CD14-positive monocyte (primary cell): ENCODE measurements at regions not wholly inside any gene's neighbourhood (a gene's known extent, or its start where the extent isn't known, plus 50 kb on each side); places are given as distances from the start of the nearest gene placed in this dataset.

Experiments
- DNase-seq, 3 donors: peaks; one replicate each; pipeline ENCODE4 v3.0.0-alpha.2; 2011 to 2022
- H2AFZ ChIP-seq: 2 replicates; pipeline ENCODE4 v1.6.0; 2012; ENCODE audit warnings: mild to moderate bottlenecking, low read depth, low read length, inconsistent platforms; ENCODE audit not compliant: insufficient read depth, poor library complexity, severe bottlenecking
- H3K27ac ChIP-seq, 2 donors: 1 replicate in 1 of 2; 2 replicates in 1 of 2; pipeline ENCODE4 v1.5.1; 2012 to 2013; ENCODE audit warnings: low read length in 2 of 2, control low read depth in 1 of 2, inconsistent platforms in 1 of 2, low read depth in 1 of 2, mild to moderate bottlenecking in 1 of 2
- H3K27me3 ChIP-seq, 2 donors: one replicate each; pipeline versions ENCODE4 v1.6.0 to v1.6.1; 2011 to 2013; ENCODE audit warnings: low read length in 2 of 2; ENCODE audit not compliant: control insufficient read depth in 2 of 2, insufficient read depth in 2 of 2
- H3K36me3 ChIP-seq, 2 donors: replicated peaks in 1 of 2; 1 replicate in 1 of 2; 2 replicates in 1 of 2; pipeline versions ENCODE4 v1.5.1 to v1.6.1; 2012 to 2013; ENCODE audit warnings: low read length in 2 of 2, control low read depth in 1 of 2, inconsistent platforms in 1 of 2, mild to moderate bottlenecking in 1 of 2; ENCODE audit not compliant: insufficient read depth in 2 of 2, control insufficient read depth in 1 of 2
- H3K4me1 ChIP-seq, 2 donors: 1 replicate in 1 of 2; 2 replicates in 1 of 2; pipeline versions ENCODE4 v1.5.1 to v1.6.1; 2012 to 2013; ENCODE audit warnings: low read length in 2 of 2, control low read depth in 1 of 2, inconsistent platforms in 1 of 2, mild to moderate bottlenecking in 1 of 2, moderate library complexity in 1 of 2; ENCODE audit not compliant: insufficient read depth in 2 of 2, control insufficient read depth in 1 of 2
- H3K4me2 ChIP-seq: replicated peaks from 2 replicates; pipeline ENCODE3; 2012; ENCODE audit warnings: low read length, moderate library complexity, mild to moderate bottlenecking; ENCODE audit not compliant: poor library complexity, severe bottlenecking; ENCODE audit errors: extremely low read depth
- H3K4me3 ChIP-seq, 3 experiments: fragments of 200-600 bp in 1 of 3; sonication (generic) in 1 of 3; replicated peaks in 1 of 3; 1 replicate in 2 of 3; 2 replicates in 1 of 3; pipeline ENCODE4 v1.5.1; 2011 to 2013; ENCODE audit warnings: low read length in 3 of 3, mild to moderate bottlenecking in 3 of 3, control low read depth in 2 of 3, low read depth in 2 of 3, inconsistent platforms in 1 of 3, moderate library complexity in 1 of 3
- H3K79me2 ChIP-seq: 2 replicates; pipeline ENCODE4 v1.6.0; 2012; ENCODE audit warnings: mild to moderate bottlenecking, control low read depth, inconsistent platforms, low read length, moderate library complexity; ENCODE audit not compliant: insufficient read depth
- H3K9ac ChIP-seq: 2 replicates; pipeline ENCODE4 v1.6.0; 2017; ENCODE audit warnings: low read length, mild to moderate bottlenecking; ENCODE audit not compliant: insufficient read depth, poor library complexity, severe bottlenecking
- H3K9me3 ChIP-seq, 2 donors: replicated peaks in 1 of 2; 1 replicate in 1 of 2; 2 replicates in 1 of 2; pipeline versions ENCODE4 v1.5.1 to v1.6.1; 2012 to 2013; ENCODE audit warnings: low read length in 2 of 2, control low read depth in 1 of 2; ENCODE audit not compliant: control insufficient read depth in 1 of 2, insufficient read depth in 1 of 2
- H4K20me1 ChIP-seq: 2 replicates; pipeline ENCODE4 v1.6.0; 2012; ENCODE audit warnings: mild to moderate bottlenecking, low read length, control low read depth, moderate library complexity; ENCODE audit not compliant: insufficient read depth
- H3K27ac Mint-ChIP-seq, 7 donors: one replicate each; pipeline ENCODE4 v1.8.0; 2020; ENCODE audit warnings: mild to moderate bottlenecking in 7 of 7, mixed read lengths in 7 of 7, moderate library complexity in 6 of 7, inconsistent platforms in 2 of 7
- H3K27me3 Mint-ChIP-seq, 3 donors: one replicate each; pipeline ENCODE4 v1.8.0; 2021 to 2022; ENCODE audit warnings: low read depth in 3 of 3, mild to moderate bottlenecking in 3 of 3, mixed read lengths in 3 of 3, moderate library complexity in 3 of 3, inconsistent platforms in 1 of 3
- H3K36me3 Mint-ChIP-seq, 2 donors: one replicate each; pipeline ENCODE4 v1.8.0; 2020; ENCODE audit warnings: mixed read lengths in 2 of 2, inconsistent platforms in 1 of 2, mild to moderate bottlenecking in 1 of 2
- H3K4me1 Mint-ChIP-seq: one replicate; pipeline ENCODE4 v1.8.0; 2020; ENCODE audit warnings: mild to moderate bottlenecking, mixed read lengths
- H3K4me3 Mint-ChIP-seq, 2 donors: one replicate each; pipeline ENCODE4 v1.8.0; 2020; ENCODE audit warnings: mild to moderate bottlenecking in 2 of 2, mixed read lengths in 2 of 2, moderate library complexity in 1 of 2
- H3K9me3 Mint-ChIP-seq, 7 donors: one replicate each; pipeline ENCODE4 v1.8.0; 2020 to 2022; ENCODE audit warnings: mixed read lengths in 7 of 7, mild to moderate bottlenecking in 6 of 7, moderate library complexity in 6 of 7, inconsistent platforms in 2 of 7
- WGBS: methylation state at CpG from one replicate; pipeline ENCODE4 v1.1.5; 2013; ENCODE audit warnings: missing lambda C conversion rate; ENCODE audit not compliant: insufficient coverage; 5-methylcytosine and 5-hydroxymethylcytosine counted together
- intact Hi-C, 2 donors: fragments of 100-400 bp; cut with micrococcal nuclease; formaldehyde crosslinking; loops; one replicate each; pipeline versions ENCODE4 v1.15.0 to v1.15.1; 2023
- TF ChIP-seq, protein P1 (sequence below): fragments of 200-600 bp; IDR thresholded peaks from one replicate; pipeline ENCODE4 v1.8.0; 2022; ENCODE audit warnings: antibody characterized with exemption, mild to moderate bottlenecking

DNA sequence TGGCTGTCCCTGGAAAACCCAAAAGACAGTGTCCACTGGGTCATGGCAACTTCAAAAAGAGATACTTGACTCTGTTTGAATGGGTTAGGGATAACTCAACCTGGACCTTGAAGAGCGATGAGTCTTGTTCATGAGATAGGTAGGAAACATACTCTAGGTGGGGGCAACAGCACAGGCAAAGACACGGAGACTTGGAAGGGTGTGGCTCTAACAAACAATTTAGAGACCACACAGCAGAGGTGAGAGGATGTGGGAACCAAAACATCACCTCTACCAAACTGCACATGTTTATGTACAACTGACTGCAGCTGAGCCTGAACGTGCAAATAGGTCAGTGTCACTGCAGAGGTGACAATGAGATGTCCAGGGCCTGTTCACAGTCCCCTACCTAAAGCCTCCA is 247.7 kb upstream of the ADRA1B start:
- intact Hi-C loops = no loop called here
- no peak overlapping the region for H3K4me2 ChIP-seq
- no peaks in the 10 kb centered on the region for H3K36me3 Mint-ChIP-seq
- no CpG with 5 or more reads among the region's 3 CpGs for WGBS
- no peaks in the 10 kb centered on the region for H4K20me1 ChIP-seq
- H3K4me1 Mint-ChIP-seq = no peaks in the 10 kb centered on the region
- no peaks in the 10 kb centered on the region for H3K79me2 ChIP-seq
- no peak overlapping the region for H3K27ac Mint-ChIP-seq
- peaks cover 0 to 4% (median 0%) of the 10 kb centered on the region in 7 donors for H3K9me3 Mint-ChIP-seq
- no peak for DNase-seq
- no peaks in the 10 kb centered on the region for H3K36me3 ChIP-seq
- H3K27me3 Mint-ChIP-seq = peaks cover 0 to 3% (median 1%) of the 10 kb centered on the region in 3 donors
- H3K4me3 Mint-ChIP-seq = no peak overlapping the region
- H3K27ac ChIP-seq = no peak overlapping the region
- no peak overlapping the region for H2AFZ ChIP-seq
- H3K27me3 ChIP-seq = no peaks in the 10 kb centered on the region
- no peaks in the 10 kb centered on the region for H3K4me1 ChIP-seq
- H3K9ac ChIP-seq = no peak overlapping the region
- no peaks in the 10 kb centered on the region for H3K9me3 ChIP-seq
- TF ChIP-seq, protein P1, sequence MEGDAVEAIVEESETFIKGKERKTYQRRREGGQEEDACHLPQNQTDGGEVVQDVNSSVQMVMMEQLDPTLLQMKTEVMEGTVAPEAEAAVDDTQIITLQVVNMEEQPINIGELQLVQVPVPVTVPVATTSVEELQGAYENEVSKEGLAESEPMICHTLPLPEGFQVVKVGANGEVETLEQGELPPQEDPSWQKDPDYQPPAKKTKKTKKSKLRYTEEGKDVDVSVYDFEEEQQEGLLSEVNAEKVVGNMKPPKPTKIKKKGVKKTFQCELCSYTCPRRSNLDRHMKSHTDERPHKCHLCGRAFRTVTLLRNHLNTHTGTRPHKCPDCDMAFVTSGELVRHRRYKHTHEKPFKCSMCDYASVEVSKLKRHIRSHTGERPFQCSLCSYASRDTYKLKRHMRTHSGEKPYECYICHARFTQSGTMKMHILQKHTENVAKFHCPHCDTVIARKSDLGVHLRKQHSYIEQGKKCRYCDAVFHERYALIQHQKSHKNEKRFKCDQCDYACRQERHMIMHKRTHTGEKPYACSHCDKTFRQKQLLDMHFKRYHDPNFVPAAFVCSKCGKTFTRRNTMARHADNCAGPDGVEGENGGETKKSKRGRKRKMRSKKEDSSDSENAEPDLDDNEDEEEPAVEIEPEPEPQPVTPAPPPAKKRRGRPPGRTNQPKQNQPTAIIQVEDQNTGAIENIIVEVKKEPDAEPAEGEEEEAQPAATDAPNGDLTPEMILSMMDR = no peak
- no peak overlapping the region for H3K4me3 ChIP-seq

DNA sequence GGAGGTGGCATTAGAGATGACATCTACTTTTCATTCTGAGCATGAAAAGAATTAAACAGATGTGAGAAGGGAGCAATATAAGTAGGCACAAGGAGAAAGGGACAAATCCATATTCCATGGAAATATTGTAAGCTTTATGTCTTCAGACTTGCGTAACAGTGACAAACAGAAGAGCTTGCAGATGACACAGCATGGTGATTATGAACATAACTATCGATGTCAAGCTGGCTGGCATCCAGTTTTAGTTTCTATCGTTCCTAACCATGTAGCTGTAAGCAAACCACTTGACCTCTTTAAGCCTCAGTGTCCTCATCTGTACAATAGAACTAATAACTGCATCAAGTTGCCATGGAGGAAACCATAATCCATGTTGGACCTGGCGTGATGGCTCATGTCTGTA is 246.7 kb upstream of the ADRA1B start:
- H3K27me3 ChIP-seq = no peaks in the 10 kb centered on the region
- H3K36me3 Mint-ChIP-seq = no peaks in the 10 kb centered on the region
- intact Hi-C loops = no loop called here
- no peaks in the 10 kb centered on the region for H3K4me1 ChIP-seq
- H3K9me3 Mint-ChIP-seq = peaks cover 0 to 6% (median 0%) of the 10 kb centered on the region in 7 donors
- no peaks in the 10 kb centered on the region for H3K4me1 Mint-ChIP-seq
- H3K4me3 ChIP-seq = no peak overlapping the region
- TF ChIP-seq, protein P1 = no peak
- no peaks in the 10 kb centered on the region for H3K9me3 ChIP-seq
- no peak for DNase-seq
- H3K27ac ChIP-seq = no peak overlapping the region
- H2AFZ ChIP-seq = no peak overlapping the region
- H3K27ac Mint-ChIP-seq = no peak overlapping the region
- 64% methylated on average over 3 of the region's 4 CpGs for WGBS
- H3K9ac ChIP-seq = no peak overlapping the region
- no peaks in the 10 kb centered on the region for H3K36me3 ChIP-seq
- H3K79me2 ChIP-seq = no peaks in the 10 kb centered on the region
- no peak overlapping the region for H3K4me3 Mint-ChIP-seq
- no peaks in the 10 kb centered on the region for H4K20me1 ChIP-seq
- peaks cover 0 to 3% (median 1%) of the 10 kb centered on the region in 3 donors for H3K27me3 Mint-ChIP-seq
- H3K4me2 ChIP-seq = no peak overlapping the region
